Neural progenitor cell (in vitro differentiated cells): ENCODE measurements at regions not wholly inside any gene's neighbourhood (a gene's known extent, or its start where the extent isn't known, plus 50 kb on each side); places are given as distances from the start of the nearest gene placed in this dataset.
"Not testable (repeated sequence)": the region's sequence is repeated elsewhere in the genome, so short reads cannot be mapped to it uniquely, and the experiment has no call there.

Experiments
- DNase-seq: peaks from one replicate; pipeline ENCODE4 v3.0.0-alpha.2; 2016; ENCODE audit warnings: low spot score
- H2AFZ ChIP-seq: fragments of 200-600 bp; sonication (generic); replicated peaks from 2 replicates; pipeline ENCODE4 v1.6.1; 2016; ENCODE audit warnings: antibody characterized with exemption
- H3F3A ChIP-seq: fragments of 200-600 bp; sonication (generic); 2 replicates; pipeline ENCODE4 v1.6.1; 2016; ENCODE audit warnings: antibody characterized with exemption, low read depth
- H3K27ac ChIP-seq: fragments of 200-600 bp; sonication (generic); 2 replicates; pipeline ENCODE4 v1.5.1; 2016; ENCODE audit warnings: mild to moderate bottlenecking
- H3K27me3 ChIP-seq: fragments of 200-600 bp; sonication (generic); 2 replicates; pipeline ENCODE4 v1.6.1; 2016; ENCODE audit warnings: mild to moderate bottlenecking, moderate library complexity
- H3K36me3 ChIP-seq: fragments of 200-600 bp; sonication (generic); 2 replicates; pipeline ENCODE4 v1.5.1; 2016
- H3K4me1 ChIP-seq: fragments of 200-600 bp; sonication (generic); 2 replicates; pipeline ENCODE4 v1.6.1; 2016; ENCODE audit warnings: mixed run types
- H3K4me2 ChIP-seq: fragments of 200-600 bp; sonication (generic); 2 replicates; pipeline ENCODE4 v1.6.1; 2016
- H3K4me3 ChIP-seq: fragments of 200-600 bp; sonication (generic); 2 replicates; pipeline ENCODE4 v1.5.1; 2016
- H3K79me2 ChIP-seq: fragments of 200-600 bp; sonication (generic); 2 replicates; pipeline ENCODE4 v1.6.1; 2016; ENCODE audit warnings: low read depth
- H3K9ac ChIP-seq: fragments of 200-600 bp; sonication (generic); 2 replicates; pipeline ENCODE4 v1.6.1; 2016
- H3K9me3 ChIP-seq: fragments of 200-600 bp; sonication (generic); 2 replicates; pipeline ENCODE4 v1.5.1; 2016; ENCODE audit warnings: low read depth
- H4K20me1 ChIP-seq: fragments of 200-600 bp; sonication (generic); 2 replicates; pipeline ENCODE4 v1.6.1; 2016; ENCODE audit warnings: low read depth
- H3K27ac Mint-ChIP-seq: 3 replicates; pipeline ENCODE4 v1.8.0; 2021; ENCODE audit warnings: mixed read lengths
- H3K27me3 Mint-ChIP-seq: 2 replicates; pipeline ENCODE4 v1.8.0; 2022; ENCODE audit warnings: low read depth, mild to moderate bottlenecking, inconsistent platforms, moderate library complexity, mixed read lengths; ENCODE audit not compliant: insufficient read depth
- H3K36me3 Mint-ChIP-seq: 3 replicates; pipeline ENCODE4 v1.8.0; 2021; ENCODE audit warnings: mixed read lengths
- H3K4me1 Mint-ChIP-seq: 3 replicates; pipeline ENCODE4 v1.8.0; 2021; ENCODE audit warnings: mixed read lengths
- H3K4me3 Mint-ChIP-seq: 3 replicates; pipeline ENCODE4 v1.8.0; 2021; ENCODE audit warnings: mild to moderate bottlenecking, moderate library complexity, mixed read lengths
- H3K9me3 Mint-ChIP-seq: 3 replicates; pipeline ENCODE4 v1.8.0; 2020; ENCODE audit warnings: mixed read lengths
- CTCF ChIP-seq: fragments of 200-600 bp; sonication (generic); IDR thresholded peaks from 2 replicates; pipeline ENCODE4 v1.5.1; 2017; ENCODE audit warnings: antibody characterized with exemption, mild to moderate bottlenecking
- EZH2 ChIP-seq: fragments of 200-600 bp; sonication (generic); IDR thresholded peaks from 2 replicates; pipeline ENCODE4 v1.6.1; 2017; ENCODE audit warnings: antibody characterized with exemption, mild to moderate bottlenecking, moderate library complexity
- EZH2phosphoT487 ChIP-seq: fragments of 200-600 bp; sonication (generic); IDR thresholded peaks from 2 replicates; pipeline ENCODE4 v1.6.1; 2017; ENCODE audit warnings: antibody characterized with exemption

- Mint-ChIP-seq H3K4me1 (no peaks in the 10 kb centered on the region), H3K27me3 (no peaks in the 10 kb centered on the region), H3K27ac (no peak overlapping the region), H3K4me3 (no peak overlapping the region), H3K36me3 (no peaks in the 10 kb centered on the region), H3K9me3 (peaks cover 2% of the 10 kb centered on the region)
- Histone ChIP-seq H3K27ac (no peak overlapping the region), H3K4me1 (no peaks in the 10 kb centered on the region), H3K9ac (no peak overlapping the region), H2AFZ (no peak overlapping the region), H3K27me3 (no peaks in the 10 kb centered on the region), H3K4me3 (no peak overlapping the region), H3F3A (no peaks in the 10 kb centered on the region), H3K4me2 (no peak overlapping the region), H4K20me1 (no peaks in the 10 kb centered on the region), H3K9me3 (no peaks in the 10 kb centered on the region), H3K36me3 (no peaks in the 10 kb centered on the region), H3K79me2 (no peaks in the 10 kb centered on the region)
- DNase-seq: no peak
- TF ChIP-seq EZH2 (no peak), EZH2phosphoT487 (no peak), CTCF (no peak)
Observed at GRCh38 chr7:54429111-54429510, 113.1 kb upstream of the VSTM2A start.

- Histone ChIP-seq H3K4me3 (no peak overlapping the region), H3K9me3 (no peaks in the 10 kb centered on the region), H3F3A (no peaks in the 10 kb centered on the region), H3K9ac (no peak overlapping the region), H3K4me2 (no peak overlapping the region), H3K79me2 (no peaks in the 10 kb centered on the region), H2AFZ (no peak overlapping the region), H3K4me1 (no peaks in the 10 kb centered on the region), H4K20me1 (no peaks in the 10 kb centered on the region), H3K27me3 (no peaks in the 10 kb centered on the region), H3K36me3 (no peaks in the 10 kb centered on the region), H3K27ac (no peak overlapping the region)
- no peak for TF ChIP-seq CTCF
- TF ChIP-seq EZH2: no peak
- TF ChIP-seq EZH2phosphoT487: no peak
- DNase-seq: no peak
- Mint-ChIP-seq H3K36me3 (no peaks in the 10 kb centered on the region), H3K27ac (no peak overlapping the region), H3K9me3 (peaks cover 5% of the 10 kb centered on the region), H3K4me3 (no peak overlapping the region), H3K27me3 (peaks cover 2% of the 10 kb centered on the region), H3K4me1 (no peaks in the 10 kb centered on the region)
Observed at GRCh38 chr7:54439391-54439790, 102.8 kb upstream of the VSTM2A start.

- H3K79me2 ChIP-seq, H3K4me3 Mint-ChIP-seq, H4K20me1 ChIP-seq, H3K36me3 ChIP-seq, DNase-seq, H3K36me3 Mint-ChIP-seq, H3K27me3 ChIP-seq, H3K9me3 Mint-ChIP-seq, H2AFZ ChIP-seq, H3K27ac ChIP-seq, H3K4me3 ChIP-seq, H3K9ac ChIP-seq, H3K27me3 Mint-ChIP-seq, H3K4me2 ChIP-seq, H3K9me3 ChIP-seq, H3K4me1 Mint-ChIP-seq, H3K4me1 ChIP-seq, H3F3A ChIP-seq, H3K27ac Mint-ChIP-seq: not testable (repeated sequence)
Observed at GRCh38 chr7:54444046-54444686, 98.0 kb upstream of the VSTM2A start.

GRCh38 chr7:54453168-54453567, 89.0 kb upstream of the VSTM2A start:
- not testable (repeated sequence) for H3K36me3 Mint-ChIP-seq, H2AFZ ChIP-seq, H3K4me2 ChIP-seq, H3K4me3 ChIP-seq, H3K27me3 Mint-ChIP-seq, H3K4me1 Mint-ChIP-seq, H3K27ac Mint-ChIP-seq, DNase-seq, H3K4me3 Mint-ChIP-seq, H3K9me3 ChIP-seq, H3K4me1 ChIP-seq, H3K9ac ChIP-seq, H4K20me1 ChIP-seq, H3K27me3 ChIP-seq, H3K36me3 ChIP-seq, H3F3A ChIP-seq, H3K27ac ChIP-seq, H3K79me2 ChIP-seq
- H3K9me3 Mint-ChIP-seq: peaks cover 24% of the 10 kb centered on the region

GRCh38 chr7:54454700-54455099, 87.5 kb upstream of the VSTM2A start:
- not testable (repeated sequence) for H3K27me3 ChIP-seq, H3K79me2 ChIP-seq, H3F3A ChIP-seq, H3K4me3 ChIP-seq, H3K4me1 ChIP-seq, DNase-seq, H3K27ac ChIP-seq, H3K36me3 ChIP-seq, H3K4me2 ChIP-seq, H2AFZ ChIP-seq, H3K27ac Mint-ChIP-seq, H4K20me1 ChIP-seq, H3K4me1 Mint-ChIP-seq, H3K9ac ChIP-seq, H3K27me3 Mint-ChIP-seq, H3K9me3 ChIP-seq, H3K36me3 Mint-ChIP-seq, H3K4me3 Mint-ChIP-seq
- peaks cover 32% of the 10 kb centered on the region for H3K9me3 Mint-ChIP-seq
